ENCODE measurements at regions not wholly inside any gene's neighbourhood (a gene's known extent, or its start where the extent isn't known, plus 50 kb on each side); places are given as distances from the start of the nearest gene placed in this dataset.

- no peaks in the 10 kb centered on the region for H3K9me3 Mint-ChIP-seq
Measured at GRCh38 chr1:239678181-239678580, 291.8 kb downstream of the CHRM3 start.

GRCh38 chr1:239682046-239682445 lies 295.7 kb downstream of the CHRM3 start:
- ATAC-seq (ENCODE audit: low read depth in 2 of 2): no peak
- no peak for DNase-seq
- H3K27me3 Mint-ChIP-seq: no peaks in the 10 kb centered on the region
- H3K9me3 Mint-ChIP-seq: peaks cover 0 to 4% (median 0%) of the 10 kb centered on the region in 7 donors
- no peak overlapping the region for H3K27ac Mint-ChIP-seq
- no peaks in the 10 kb centered on the region for H3K4me1 Mint-ChIP-seq
- H3K4me3 Mint-ChIP-seq: no peak overlapping the region
- no peaks in the 10 kb centered on the region for H3K36me3 Mint-ChIP-seq

More at GRCh38 chr1:239678181-239678580, 291.8 kb downstream of the CHRM3 start:
- H3K4me3 Mint-ChIP-seq: no peak overlapping the region
- no peaks in the 10 kb centered on the region for H3K36me3 Mint-ChIP-seq
- no peaks in the 10 kb centered on the region for H3K27me3 Mint-ChIP-seq
- DNase-seq (no peak), ATAC-seq (ENCODE audit: low read depth in 2 of 2) (no peak)
- no peak overlapping the region for H3K27ac Mint-ChIP-seq
- H3K4me1 Mint-ChIP-seq: no peaks in the 10 kb centered on the region

- Mint-ChIP-seq H3K9me3 (peaks cover 0 to 4% (median 0%) of the 10 kb centered on the region in 7 donors), H3K27ac (no peak overlapping the region), H3K27me3 (no peaks in the 10 kb centered on the region), H3K4me3 (no peak overlapping the region), H3K36me3 (no peaks in the 10 kb centered on the region), H3K4me1 (no peaks in the 10 kb centered on the region)
- ATAC-seq (ENCODE audit: low read depth in 2 of 2): no peak
- DNase-seq: no peak
Measured at GRCh38 chr1:239682960-239683359, 296.6 kb downstream of the CHRM3 start.

GRCh38 chr1:239686386-239686785 lies 300.0 kb downstream of the CHRM3 start:
- Mint-ChIP-seq H3K27ac (no peak overlapping the region), H3K4me3 (no peak overlapping the region)

GRCh38 chr1:239696317-239696716 lies 309.9 kb downstream of the CHRM3 start:
- Mint-ChIP-seq H3K4me3 (no peak overlapping the region), H3K9me3 (peaks cover 0 to 4% (median 0%) of the 10 kb centered on the region in 7 donors), H3K27me3 (no peaks in the 10 kb centered on the region), H3K36me3 (no peaks in the 10 kb centered on the region), H3K4me1 (no peaks in the 10 kb centered on the region), H3K27ac (no peak overlapping the region)
- ATAC-seq (ENCODE audit: low read depth in 2 of 2) (no peak), DNase-seq (no peak)

More at GRCh38 chr1:239686386-239686785, 300.0 kb downstream of the CHRM3 start:
- Mint-ChIP-seq H3K27me3 (no peaks in the 10 kb centered on the region), H3K9me3 (peaks cover 0 to 4% (median 0%) of the 10 kb centered on the region in 7 donors), H3K4me1 (no peaks in the 10 kb centered on the region), H3K36me3 (no peaks in the 10 kb centered on the region)
- no peak for ATAC-seq (ENCODE audit: low read depth in 2 of 2)
- DNase-seq: no peak

- H3K9me3 Mint-ChIP-seq: peaks cover 0 to 10% (median 0%) of the 10 kb centered on the region in 7 donors
- ATAC-seq (ENCODE audit: low read depth in 2 of 2) (no peak), DNase-seq (no peak)
- H3K4me1 Mint-ChIP-seq: no peaks in the 10 kb centered on the region
- no peak overlapping the region for H3K27ac Mint-ChIP-seq
- H3K36me3 Mint-ChIP-seq: no peaks in the 10 kb centered on the region
- no peaks in the 10 kb centered on the region for H3K27me3 Mint-ChIP-seq
- no peak overlapping the region for H3K4me3 Mint-ChIP-seq
Measured at GRCh38 chr1:239700667-239701066, 314.3 kb downstream of the CHRM3 start.

GRCh38 chr1:239703075-239703474 lies 316.7 kb downstream of the CHRM3 start:
- no peaks in the 10 kb centered on the region for H3K27me3 Mint-ChIP-seq
- H3K4me1 Mint-ChIP-seq: no peaks in the 10 kb centered on the region
- DNase-seq: no peak
- H3K36me3 Mint-ChIP-seq: no peaks in the 10 kb centered on the region
- no peak for ATAC-seq (ENCODE audit: low read depth in 2 of 2)
- H3K27ac Mint-ChIP-seq: no peak overlapping the region
- no peak overlapping the region for H3K4me3 Mint-ChIP-seq
- H3K9me3 Mint-ChIP-seq: peaks cover 0 to 6% (median 0%) of the 10 kb centered on the region in 7 donors

GRCh38 chr1:239706245-239706892 lies 320.0 kb downstream of the CHRM3 start:
- Mint-ChIP-seq H3K36me3 (no peaks in the 10 kb centered on the region), H3K4me3 (no peak overlapping the region), H3K9me3 (peaks cover 0 to 5% (median 0%) of the 10 kb centered on the region in 7 donors), H3K27ac (no peak overlapping the region), H3K4me1 (no peaks in the 10 kb centered on the region), H3K27me3 (no peaks in the 10 kb centered on the region)
- DNase-seq: no peak
- ATAC-seq (ENCODE audit: low read depth in 2 of 2): no peak

GRCh38 chr1:239707615-239708014 lies 321.2 kb downstream of the CHRM3 start:
- ATAC-seq (ENCODE audit: low read depth in 2 of 2) (no peak), DNase-seq (no peak)
- Mint-ChIP-seq H3K4me3 (no peak overlapping the region), H3K36me3 (no peaks in the 10 kb centered on the region), H3K27me3 (no peaks in the 10 kb centered on the region), H3K4me1 (no peaks in the 10 kb centered on the region), H3K27ac (no peak overlapping the region), H3K9me3 (no peaks in the 10 kb centered on the region)

- no peaks in the 10 kb centered on the region for H3K9me3 Mint-ChIP-seq
- H3K4me3 Mint-ChIP-seq: no peak overlapping the region
- no peak overlapping the region for H3K27ac Mint-ChIP-seq
- no peaks in the 10 kb centered on the region for H3K36me3 Mint-ChIP-seq
- no peaks in the 10 kb centered on the region for H3K27me3 Mint-ChIP-seq
- no peaks in the 10 kb centered on the region for H3K4me1 Mint-ChIP-seq
- DNase-seq: no peak
- ATAC-seq (ENCODE audit: low read depth in 2 of 2): no peak
Measured at GRCh38 chr1:239708622-239709021, 322.3 kb downstream of the CHRM3 start.

GRCh38 chr1:239711768-239712167 lies 325.4 kb downstream of the CHRM3 start:
- ATAC-seq (ENCODE audit: low read depth in 2 of 2) (no peak), DNase-seq (no peak)
- Mint-ChIP-seq H3K9me3 (no peaks in the 10 kb centered on the region), H3K4me3 (no peak overlapping the region), H3K36me3 (no peaks in the 10 kb centered on the region), H3K27me3 (no peaks in the 10 kb centered on the region), H3K4me1 (no peaks in the 10 kb centered on the region), H3K27ac (no peak overlapping the region)

GRCh38 chr1:239717097-239717917 lies 330.9 kb downstream of the CHRM3 start:
- Mint-ChIP-seq H3K4me1 (peaks cover 5 to 25% (median 13%) of the 10 kb centered on the region in 3 donors), H3K4me3 (no peak overlapping the region), H3K36me3 (no peaks in the 10 kb centered on the region), H3K27me3 (no peaks in the 10 kb centered on the region), H3K9me3 (no peaks in the 10 kb centered on the region), H3K27ac (no peak overlapping the region)
- no peak for DNase-seq
- ATAC-seq (ENCODE audit: low read depth in 2 of 2): no peak

GRCh38 chr1:239717918-239718184 lies 331.5 kb downstream of the CHRM3 start:
- no peak for DNase-seq
- no peaks in the 10 kb centered on the region for H3K27me3 Mint-ChIP-seq
- peaks cover 5 to 27% (median 13%) of the 10 kb centered on the region in 3 donors for H3K4me1 Mint-ChIP-seq
- no peaks in the 10 kb centered on the region for H3K9me3 Mint-ChIP-seq
- no peak for ATAC-seq (ENCODE audit: low read depth in 2 of 2)
- no peak overlapping the region for H3K27ac Mint-ChIP-seq
- H3K36me3 Mint-ChIP-seq: no peaks in the 10 kb centered on the region
- no peak overlapping the region for H3K4me3 Mint-ChIP-seq

GRCh38 chr1:239718571-239718970 lies 332.2 kb downstream of the CHRM3 start:
- no peak for ATAC-seq (ENCODE audit: low read depth in 2 of 2)
- peak overlapping the region in 1 of 6 donors; percentile 66 for H3K27ac Mint-ChIP-seq
- no peaks in the 10 kb centered on the region for H3K36me3 Mint-ChIP-seq
- H3K9me3 Mint-ChIP-seq: no peaks in the 10 kb centered on the region
- peak overlapping the region in 4 of 8 donors; percentile 31 to 84 (median 80) for H3K4me3 Mint-ChIP-seq
- no peaks in the 10 kb centered on the region for H3K27me3 Mint-ChIP-seq
- peaks cover 5 to 27% (median 13%) of the 10 kb centered on the region in 3 donors for H3K4me1 Mint-ChIP-seq
- DNase-seq: no peak

All from naive B cell (primary cell).